K562 (cell line): ENCODE measurements at regions not wholly inside any gene's neighbourhood (a gene's known extent, or its start where the extent isn't known, plus 50 kb on each side); places are given as distances from the start of the nearest gene placed in this dataset.

Experiments
- ATAC-seq: fragments of 200-7000 bp; cut with Tn5 transposase; 3 replicates; pipeline ENCODE4 v1.9.1; 2020; ENCODE audit warnings: moderate library complexity
- BruUV-seq: library from RNA; stranded (reverse); fragments of 400-500 nt; replicated peaks from 2 replicates; lab custom pipeline; 2021; lab: Mats Ljungman, UMichigan
- CTCF ChIA-PET: fragments of 300-600 bp; formaldehyde crosslinking; extraction: SDS; loops from one replicate; lab custom pipeline; 2021; ENCODE audit warnings: low intra/inter-chr PET ratio; lab: Yijun Ruan, JAX
- POLR2A ChIA-PET: fragments of 300-600, 350-650 bp; sonication (Branson Sonifier 250); formaldehyde crosslinking; extraction: SDS; loops from one replicate; lab custom pipeline; 2021; ENCODE audit warnings: antibody characterized with exemption, inconsistent platforms; lab: Yijun Ruan, JAX
- DNase-seq, 4 experiments: peaks; one replicate each; pipeline versions ENCODE4 v3.0.0 to v3.0.0-alpha.2; 2011 to 2018; ENCODE audit warnings: low spot score in 3 of 4, mixed read lengths in 3 of 4; ENCODE audit errors: extremely low read depth in 1 of 4
- FAIRE-seq: peaks from 2 replicates; lab custom pipeline; 2011; peaks lifted over from hg19 to GRCh38; lab: Jason Lieb, UNC
- H2AFZ ChIP-seq: 2 replicates; pipeline ENCODE4 v1.6.0; 2011; ENCODE audit warnings: low read depth, low read length, control low read depth, inconsistent platforms
- H3K27ac ChIP-seq: fragments of 200-600 bp; 3 replicates; pipeline ENCODE4 v1.8.0; 2011; ENCODE audit warnings: low read depth, mild to moderate bottlenecking, control low read depth, inconsistent platforms, low read length, moderate library complexity, mixed read lengths; ENCODE audit errors: extremely low read depth
- H3K27me3 ChIP-seq, 2 experiments: fragments of 300-600 bp in 1 of 2; 2 replicates in 1 of 2; 3 replicates in 1 of 2; pipeline versions ENCODE4 v1.6.0 to v1.8.0; 2011; ENCODE audit warnings: inconsistent platforms in 2 of 2, low read length in 2 of 2, mild to moderate bottlenecking in 1 of 2, mixed read lengths in 1 of 2, moderate library complexity in 1 of 2; ENCODE audit not compliant: control insufficient read depth in 2 of 2, insufficient read depth in 2 of 2
- H3K36me3 ChIP-seq: fragments of 300-600 bp; 3 replicates; pipeline ENCODE4 v1.8.0; 2011; ENCODE audit warnings: mild to moderate bottlenecking, low read length, inconsistent platforms; ENCODE audit not compliant: control insufficient read depth, insufficient read depth
- H3K4me1 ChIP-seq, 2 experiments: fragments of 200-600 bp in 1 of 2; replicated peaks in 1 of 2; 2 replicates in 1 of 2; 3 replicates in 1 of 2; pipeline versions ENCODE4 v1.5.1 to v1.8.0; 2011; ENCODE audit warnings: inconsistent platforms in 2 of 2, low read length in 2 of 2, mild to moderate bottlenecking in 1 of 2, mixed read lengths in 1 of 2, moderate library complexity in 1 of 2; ENCODE audit not compliant: control insufficient read depth in 2 of 2, insufficient read depth in 2 of 2
- H3K4me2 ChIP-seq: 2 replicates; pipeline ENCODE4 v1.6.1; 2011; ENCODE audit warnings: low read length, control low read depth, inconsistent platforms, mixed read lengths; ENCODE audit not compliant: insufficient read depth
- H3K4me3 ChIP-seq: fragments of 200-600 bp; sonication (generic), shearing (Covaris generic); 2 replicates; pipeline ENCODE4 v1.5.1; 2016; ENCODE audit warnings: control low read depth, inconsistent platforms
- H3K79me2 ChIP-seq: fragments of 200-600 bp; 3 replicates; pipeline ENCODE4 v1.8.0; 2011; ENCODE audit warnings: low read length, inconsistent platforms; ENCODE audit not compliant: control insufficient read depth, insufficient read depth
- H3K9ac ChIP-seq, 2 experiments: 2 replicates each; pipeline versions ENCODE4 v1.6.0 to v1.6.1; 2011; ENCODE audit warnings: low read depth in 2 of 2, low read length in 2 of 2, control low read depth in 1 of 2, inconsistent platforms in 1 of 2, mild to moderate bottlenecking in 1 of 2, mixed read lengths in 1 of 2; ENCODE audit not compliant: insufficient read depth in 1 of 2
- H3K9me1 ChIP-seq: one replicate; pipeline ENCODE4 v1.6.0; 2011; ENCODE audit warnings: inconsistent platforms, mild to moderate bottlenecking, low read length, moderate library complexity; ENCODE audit not compliant: control insufficient read depth, insufficient read depth
- H3K9me3 ChIP-seq: replicated peaks from 2 replicates; pipeline ENCODE4 v1.5.1; 2011; ENCODE audit warnings: low read depth, low read length, inconsistent platforms; ENCODE audit not compliant: control insufficient read depth, insufficient read depth
- H4K20me1 ChIP-seq: replicated peaks from 2 replicates; pipeline ENCODE4 v1.6.1; 2011; ENCODE audit warnings: low read length, inconsistent platforms, mixed read lengths; ENCODE audit not compliant: control insufficient read depth, insufficient read depth
- ARID2 ChIP-seq: fragments of 450-650 bp; IDR thresholded peaks from 2 replicates; pipeline ENCODE4 v1.6.1; 2017; ENCODE audit warnings: antibody characterized with exemption, mild to moderate bottlenecking
- CTCF ChIP-seq, 3 experiments: IDR thresholded peaks in 2 of 3; conservative IDR thresholded peaks in 1 of 3; 2 replicates each; pipeline ENCODE4 v1.5.1; 2011 to 2012; ENCODE audit warnings: low read length in 3 of 3, mild to moderate bottlenecking in 3 of 3, control low read depth in 2 of 3, improper control_type of control experiment in 1 of 3, inconsistent platforms in 1 of 3, low read depth in 1 of 3, mixed read lengths in 1 of 3, moderate library complexity in 1 of 3; ENCODE audit not compliant: insufficient read depth in 2 of 3
- DDX20 ChIP-seq: fragments of 450-650 bp; IDR thresholded peaks from 2 replicates; pipeline ENCODE4 v1.6.1; 2016; ENCODE audit warnings: missing genetic modification characterization, low read depth, mild to moderate bottlenecking, missing compliant biosample characterization, moderate library complexity
- E2F3 ChIP-seq: fragments of 250-450 bp; sonication (Bioruptor Pico); IDR thresholded peaks from 2 replicates; pipeline ENCODE4 v1.4.0; 2020; ENCODE audit warnings: mild to moderate bottlenecking
- POLR3A ChIP-seq: IDR thresholded peaks from 2 replicates; pipeline ENCODE4 v1.6.1; 2011; ENCODE audit warnings: borderline replicate concordance, mild to moderate bottlenecking, moderate library complexity; ENCODE audit not compliant: insufficient read length, insufficient read depth; ENCODE audit errors: extremely low read depth
- RFX1 ChIP-seq: fragments of 450-650 bp; IDR thresholded peaks from 2 replicates; pipeline ENCODE4 v1.6.1; 2016; ENCODE audit warnings: mild to moderate bottlenecking, moderate library complexity
- RUNX1 ChIP-seq: sonication (generic); IDR thresholded peaks from 2 replicates; pipeline ENCODE4 v1.6.1; 2016; ENCODE audit warnings: antibody characterized with exemption, low read depth
- SMAD3 ChIP-seq: fragments of 450-650 bp; formaldehyde crosslinking; conservative IDR thresholded peaks from 2 replicates; pipeline ENCODE4 v1.4.0; 2020; ENCODE audit warnings: mild to moderate bottlenecking
- WGBS: fragments of 100-300 bp; shearing (Covaris generic); methylation state at CpG from one replicate; pipeline ENCODE4 v1.1.6; 2016; ENCODE audit warnings: low coverage, mixed read lengths; ENCODE audit not compliant: insufficient coverage; ENCODE audit errors: missing lambda C conversion rate; 5-methylcytosine and 5-hydroxymethylcytosine counted together
- in situ Hi-C: fragments of 300-500 bp; cut with MboI; formaldehyde crosslinking; loops from 4 replicates; pipeline ENCODE4 v1.15.0; 2018; ENCODE audit warnings: inconsistent platforms, mixed read lengths
- intact Hi-C: fragments of 100-400 bp; cut with micrococcal nuclease; formaldehyde crosslinking; loops from 2 replicates; pipeline ENCODE4 v1.14.2; 2022

- no TSS peak for BruUV-seq
- Histone ChIP-seq H3K9me1 (no peaks in the 10 kb centered on the region), H3K4me3 (no peak overlapping the region), H3K36me3 (no peaks in the 10 kb centered on the region), H3K79me2 (no peaks in the 10 kb centered on the region), H3K9ac (no peak overlapping the region), H3K27me3 (peaks cover 9 to 47% of the 10 kb centered on the region in 2 experiments; a peak in 4 of 5 replicates), H3K27ac (no peak overlapping the region), H3K9me3 (no peaks in the 10 kb centered on the region), H3K4me1 (no peaks in the 10 kb centered on the region), H3K4me2 (no peak overlapping the region), H2AFZ (no peak overlapping the region), H4K20me1 (no peaks in the 10 kb centered on the region; the same call in 1 of the 2 replicates)
- ATAC-seq (no peak), FAIRE-seq (no peak), DNase-seq (no peak)
- 0% methylated on average over 7 of the region's 7 CpGs for WGBS
- in situ Hi-C loops (no loop called here), intact Hi-C loops (no loop called here)
- POLR2A ChIA-PET, result no interaction called here
- CTCF ChIA-PET, result no interaction called here
- TF ChIP-seq RUNX1, result no peak
- TF ChIP-seq RFX1, result peak; percentile 51
Observed at GRCh38 chr5:171705830-171706468, 79.7 kb upstream of the SMIM23 start.

DNA sequence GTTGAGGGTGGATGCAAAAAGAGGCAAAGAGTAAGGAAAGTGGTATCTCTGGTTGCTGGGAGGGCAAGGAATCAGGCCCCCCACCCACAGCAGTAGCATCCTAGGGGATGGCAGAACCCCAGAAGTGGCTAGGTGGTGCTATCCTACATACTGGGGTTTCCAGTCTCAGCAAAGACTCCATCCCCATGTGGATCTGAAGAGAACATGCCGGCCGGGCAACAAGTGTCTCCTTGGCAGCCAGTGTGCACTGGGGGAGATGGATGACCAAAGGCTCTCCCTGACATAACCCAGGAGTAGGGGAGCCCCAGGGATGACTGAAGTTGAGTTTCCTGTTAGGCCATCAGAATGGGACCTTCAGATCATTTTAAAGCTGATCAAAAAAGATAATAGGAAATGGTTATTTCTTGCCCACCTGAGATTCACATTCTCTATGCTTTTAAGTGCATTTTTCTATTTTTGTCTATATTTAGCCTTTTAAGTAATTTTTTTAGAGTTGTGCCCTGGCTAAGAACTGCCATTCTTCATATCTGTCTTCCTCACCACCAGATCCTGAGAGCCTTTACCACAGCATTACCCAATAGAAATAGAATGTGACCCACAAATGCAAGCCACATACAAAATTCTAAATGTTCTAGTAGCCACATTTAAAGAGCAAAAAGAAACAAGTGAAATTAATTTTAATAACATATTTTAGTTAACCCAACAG lies 78.7 kb upstream of the SMIM23 start:
- DNase-seq (no peak), FAIRE-seq (no peak), ATAC-seq (no peak)
- intact Hi-C loops (no loop called here), in situ Hi-C loops (no loop called here)
- H3K4me3 ChIP-seq, result no peak overlapping the region
- H2AFZ ChIP-seq, result no peak overlapping the region
- H3K9me3 ChIP-seq, result no peaks in the 10 kb centered on the region
- CTCF ChIA-PET, result no interaction called here
- no peaks in the 10 kb centered on the region; the same call in 1 of the 2 replicates for H4K20me1 ChIP-seq
- no peak overlapping the region for H3K9ac ChIP-seq
- H3K9me1 ChIP-seq, result no peaks in the 10 kb centered on the region
- no peaks in the 10 kb centered on the region for H3K36me3 ChIP-seq
- H3K27me3 ChIP-seq, result peaks cover 4 to 41% of the 10 kb centered on the region in 2 experiments; a peak in 4 of 5 replicates
- WGBS, result 0% methylated on average over 2 of the region's 2 CpGs
- no peaks in the 10 kb centered on the region for H3K79me2 ChIP-seq
- H3K4me1 ChIP-seq, result no peaks in the 10 kb centered on the region
- no peak overlapping the region for H3K4me2 ChIP-seq
- no TSS peak for BruUV-seq
- POLR2A ChIA-PET, result interaction anchor here (0.7 kb wide), 1 partner anchor 52 kb away, joined by 4 read pairs; no protein-coding TSS in a partner anchor
- TF ChIP-seq POLR3A (no peak), ARID2 (no peak), DDX20 (no peak), CTCF (IDR thresholded peaks at IDR 0.05 in 2 of 3, conservative IDR thresholded peaks at IDR 0.05 in 1 of 3; ENCODE audit: insufficient read depth in 2 of 3, low read depth in 1 of 3, low read length in 3 of 3) (0 out of 6 replicates have a peak, but pooled peaks of 1 of the 3 experiments have one; percentile 9), E2F3 (no peak), SMAD3 (no peak)
- no peak overlapping the region for H3K27ac ChIP-seq
